Astrocyte of the hippocampus (primary cell): ENCODE measurements at regions not wholly inside any gene's neighbourhood (a gene's known extent, or its start where the extent isn't known, plus 50 kb on each side); places are given as distances from the start of the nearest gene placed in this dataset.
"Not testable (repeated sequence)": the region's sequence is repeated elsewhere in the genome, so short reads cannot be mapped to it uniquely, and the experiment has no call there.

Experiments used
- DNase-seq: peaks from one replicate; pipeline ENCODE4 v3.0.0; 2011; ENCODE audit warnings: low read depth, low spot score

- no peak for DNase-seq
Measured at GRCh38 chr5:2810644-2811043, 59.2 kb upstream of the IRX2 start.

- DNase-seq = not testable (repeated sequence)
Measured at GRCh38 chr5:2807244-2807643, 55.8 kb upstream of the IRX2 start.

GRCh38 chr5:2806176-2806575, 54.7 kb upstream of the IRX2 start:
- no peak for DNase-seq

GRCh38 chr5:2805080-2805479, 53.6 kb upstream of the IRX2 start:
- no peak for DNase-seq

- DNase-seq = no peak
Measured at GRCh38 chr5:2803751-2804150, 52.3 kb upstream of the IRX2 start.

GRCh38 chr5:2802693-2803365, 51.4 kb upstream of the IRX2 start:
- no peak for DNase-seq

GRCh38 chr5:2801577-2802525, 50.4 kb upstream of the IRX2 start:
- no peak for DNase-seq
